Fibroblast of lung (primary cell): ENCODE measurements at regions not wholly inside any gene's neighbourhood (a gene's known extent, or its start where the extent isn't known, plus 50 kb on each side); places are given as distances from the start of the nearest gene placed in this dataset.

Source experiments
- DNase-seq, 2 donors: peaks; one replicate each; pipeline versions ENCODE4 v3.0.0 to v3.0.0-alpha.2; 2010; ENCODE audit warnings: low read depth in 2 of 2
- H2AFZ ChIP-seq: 2 replicates; pipeline ENCODE4 v1.5.1; 2012; ENCODE audit warnings: low read length, control low read depth, inconsistent platforms
- H3K27ac ChIP-seq: 2 replicates; pipeline ENCODE4 v1.5.1; 2011; ENCODE audit warnings: low read length, control low read depth; ENCODE audit not compliant: insufficient read depth
- H3K27me3 ChIP-seq: 2 replicates; pipeline ENCODE4 v1.5.1; 2011; ENCODE audit warnings: mild to moderate bottlenecking, low read length; ENCODE audit not compliant: control insufficient read depth, insufficient read depth
- H3K36me3 ChIP-seq: 2 replicates; pipeline ENCODE4 v1.5.1; 2011; ENCODE audit warnings: low read length; ENCODE audit not compliant: control insufficient read depth, insufficient read depth
- H3K4me1 ChIP-seq: 2 replicates; pipeline ENCODE4 v1.5.1; 2011; ENCODE audit warnings: low read length; ENCODE audit not compliant: control insufficient read depth, insufficient read depth; ENCODE audit errors: extremely low read depth
- H3K4me2 ChIP-seq: 2 replicates; pipeline ENCODE4 v1.5.1; 2011; ENCODE audit warnings: low read length, control low read depth; ENCODE audit not compliant: insufficient read depth; ENCODE audit errors: extremely low read depth
- H3K4me3 ChIP-seq, 4 experiments: fragments of 200-600 bp in 1 of 4; sonication (generic) in 1 of 4; replicated peaks in 1 of 4; 2 replicates each; pipeline ENCODE4 v1.5.1; 2011 to 2016; ENCODE audit warnings: low read length in 4 of 4, low read depth in 3 of 4, mild to moderate bottlenecking in 3 of 4, control low read depth in 2 of 4, inconsistent platforms in 1 of 4, mixed read lengths in 1 of 4; ENCODE audit not compliant: insufficient read depth in 1 of 4; ENCODE audit errors: control extremely low read depth in 1 of 4
- H3K79me2 ChIP-seq: 2 replicates; pipeline ENCODE4 v1.5.1; 2012; ENCODE audit warnings: mild to moderate bottlenecking, low read length, inconsistent platforms; ENCODE audit not compliant: control insufficient read depth, insufficient read depth
- H3K9ac ChIP-seq: 2 replicates; pipeline ENCODE4 v1.5.1; 2011; ENCODE audit warnings: mild to moderate bottlenecking, low read length, control low read depth; ENCODE audit not compliant: insufficient read depth
- H3K9me3 ChIP-seq: 2 replicates; pipeline ENCODE4 v1.5.1; 2012; ENCODE audit warnings: low read depth, low read length; ENCODE audit not compliant: control insufficient read depth, insufficient read depth
- H4K20me1 ChIP-seq: 2 replicates; pipeline ENCODE4 v1.5.1; 2011; ENCODE audit warnings: low read length; ENCODE audit not compliant: control insufficient read depth, insufficient read depth; ENCODE audit errors: extremely low read depth
- CTCF ChIP-seq, 2 donors: IDR thresholded peaks in 1 of 2; conservative IDR thresholded peaks in 1 of 2; 1 replicate in 1 of 2; 2 replicates in 1 of 2; pipeline ENCODE4 v1.5.1; 2011 to 2012; ENCODE audit warnings: low read length in 2 of 2, control low read depth in 1 of 2, inconsistent platforms in 1 of 2, low read depth in 1 of 2, mild to moderate bottlenecking in 1 of 2
- EZH2 ChIP-seq: IDR thresholded peaks from 2 replicates; pipeline ENCODE4 v1.5.1; 2012; ENCODE audit warnings: low read length, control low read depth, mild to moderate bottlenecking; ENCODE audit errors: missing control alignments

GRCh38 chr4:100954046-100954445 lies 393.3 kb downstream of the PPP3CA start:
- no peak overlapping the region for H3K27ac ChIP-seq
- no peaks in the 10 kb centered on the region for H3K9me3 ChIP-seq
- H3K27me3 ChIP-seq, result no peaks in the 10 kb centered on the region
- TF ChIP-seq CTCF (conservative IDR thresholded peaks at IDR 0.05 in 1 of 2, IDR thresholded peaks at IDR 0.05 in 1 of 2; ENCODE audit: low read depth in 1 of 2, low read length in 2 of 2) (no peak), EZH2 (no peak)
- H3K79me2 ChIP-seq, result no peaks in the 10 kb centered on the region
- no peak overlapping the region for H2AFZ ChIP-seq
- DNase-seq, result no peak
- no peaks in the 10 kb centered on the region for H3K4me1 ChIP-seq
- no peaks in the 10 kb centered on the region for H3K36me3 ChIP-seq
- H3K4me3 ChIP-seq, result no peak overlapping the region
- H3K4me2 ChIP-seq, result no peak overlapping the region
- no peaks in the 10 kb centered on the region for H4K20me1 ChIP-seq
- H3K9ac ChIP-seq, result no peak overlapping the region

- Histone ChIP-seq H3K27me3 (no peaks in the 10 kb centered on the region), H4K20me1 (no peaks in the 10 kb centered on the region), H3K4me3 (no peak overlapping the region), H3K36me3 (no peaks in the 10 kb centered on the region), H3K9ac (no peak overlapping the region), H3K27ac (no peak overlapping the region), H3K9me3 (no peaks in the 10 kb centered on the region), H3K4me1 (no peaks in the 10 kb centered on the region), H3K4me2 (no peak overlapping the region), H3K79me2 (no peaks in the 10 kb centered on the region), H2AFZ (no peak overlapping the region)
- DNase-seq, result no peak
- TF ChIP-seq CTCF (conservative IDR thresholded peaks at IDR 0.05 in 1 of 2, IDR thresholded peaks at IDR 0.05 in 1 of 2; ENCODE audit: low read depth in 1 of 2, low read length in 2 of 2), result no peak
- no peak for TF ChIP-seq EZH2
Observed at GRCh38 chr4:100953616-100954015, 393.7 kb downstream of the PPP3CA start.

GRCh38 chr4:100952590-100952989 lies 394.7 kb downstream of the PPP3CA start:
- H3K4me2 ChIP-seq, result no peak overlapping the region
- H3K27me3 ChIP-seq, result no peaks in the 10 kb centered on the region
- H2AFZ ChIP-seq, result no peak overlapping the region
- no peaks in the 10 kb centered on the region for H4K20me1 ChIP-seq
- no peak overlapping the region for H3K9ac ChIP-seq
- no peak for TF ChIP-seq CTCF (conservative IDR thresholded peaks at IDR 0.05 in 1 of 2, IDR thresholded peaks at IDR 0.05 in 1 of 2; ENCODE audit: low read depth in 1 of 2, low read length in 2 of 2)
- TF ChIP-seq EZH2, result no peak
- H3K4me3 ChIP-seq, result no peak overlapping the region
- H3K79me2 ChIP-seq, result no peaks in the 10 kb centered on the region
- H3K9me3 ChIP-seq, result no peaks in the 10 kb centered on the region
- no peak for DNase-seq
- no peak overlapping the region for H3K27ac ChIP-seq
- no peaks in the 10 kb centered on the region for H3K36me3 ChIP-seq
- no peaks in the 10 kb centered on the region for H3K4me1 ChIP-seq
